ENCODE measurements at regions not wholly inside any gene's neighbourhood (a gene's known extent, or its start where the extent isn't known, plus 50 kb on each side); places are given as distances from the start of the nearest gene placed in this dataset.

- ChIA-PET POLR2A (no interaction called here), CTCF (no interaction called here)
- H3K27me3 Mint-ChIP-seq = peaks cover 10% of the 10 kb centered on the region
- no peak for DNase-seq
- no peaks in the 10 kb centered on the region for H3K4me1 Mint-ChIP-seq
- intact Hi-C loops (cut with micrococcal nuclease) = no loop called here
- ATAC-seq (ENCODE audit: low read depth) = no peak
- H3K9me3 Mint-ChIP-seq = no peaks in the 10 kb centered on the region
- no peak overlapping the region for H3K4me3 Mint-ChIP-seq
- TF ChIP-seq, protein P1, sequence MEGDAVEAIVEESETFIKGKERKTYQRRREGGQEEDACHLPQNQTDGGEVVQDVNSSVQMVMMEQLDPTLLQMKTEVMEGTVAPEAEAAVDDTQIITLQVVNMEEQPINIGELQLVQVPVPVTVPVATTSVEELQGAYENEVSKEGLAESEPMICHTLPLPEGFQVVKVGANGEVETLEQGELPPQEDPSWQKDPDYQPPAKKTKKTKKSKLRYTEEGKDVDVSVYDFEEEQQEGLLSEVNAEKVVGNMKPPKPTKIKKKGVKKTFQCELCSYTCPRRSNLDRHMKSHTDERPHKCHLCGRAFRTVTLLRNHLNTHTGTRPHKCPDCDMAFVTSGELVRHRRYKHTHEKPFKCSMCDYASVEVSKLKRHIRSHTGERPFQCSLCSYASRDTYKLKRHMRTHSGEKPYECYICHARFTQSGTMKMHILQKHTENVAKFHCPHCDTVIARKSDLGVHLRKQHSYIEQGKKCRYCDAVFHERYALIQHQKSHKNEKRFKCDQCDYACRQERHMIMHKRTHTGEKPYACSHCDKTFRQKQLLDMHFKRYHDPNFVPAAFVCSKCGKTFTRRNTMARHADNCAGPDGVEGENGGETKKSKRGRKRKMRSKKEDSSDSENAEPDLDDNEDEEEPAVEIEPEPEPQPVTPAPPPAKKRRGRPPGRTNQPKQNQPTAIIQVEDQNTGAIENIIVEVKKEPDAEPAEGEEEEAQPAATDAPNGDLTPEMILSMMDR (IDR thresholded peaks at IDR 0.05) = no peak
- H3K36me3 Mint-ChIP-seq (ENCODE audit: low read depth) = no peaks in the 10 kb centered on the region
- H3K27ac Mint-ChIP-seq = no peak overlapping the region
Measured at GRCh38 chr2:175439416-175439815, 257.9 kb upstream of the ATP5MC3 start.

DNA sequence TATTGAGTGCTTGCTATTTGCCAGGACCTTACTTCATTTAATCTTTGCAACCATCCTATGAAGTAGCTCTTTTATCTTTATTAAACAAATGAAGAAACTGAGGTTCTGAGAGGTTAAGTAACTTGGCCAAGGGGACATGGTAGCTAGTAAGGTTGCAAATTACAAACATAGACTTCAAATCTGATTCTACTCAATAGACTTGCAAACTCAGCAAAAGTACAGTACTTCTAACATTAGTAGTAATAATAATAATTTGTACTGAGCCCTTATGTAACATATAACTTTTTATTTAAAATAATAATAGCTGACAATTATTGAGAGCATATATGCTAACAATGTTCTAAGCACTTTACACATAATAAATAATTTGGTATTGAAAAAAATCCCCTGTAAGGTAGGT is 255.7 kb upstream of the ATP5MC3 start:
- ATAC-seq (ENCODE audit: low read depth) (no peak), DNase-seq (no peak)
- POLR2A ChIA-PET = no interaction called here
- CTCF ChIA-PET = no interaction called here
- no peaks in the 10 kb centered on the region for H3K4me1 Mint-ChIP-seq
- no peak overlapping the region for H3K4me3 Mint-ChIP-seq
- intact Hi-C loops (cut with micrococcal nuclease) = no loop called here
- TF ChIP-seq, protein P1 (IDR thresholded peaks at IDR 0.05) = no peak
- H3K27ac Mint-ChIP-seq = no peak overlapping the region
- H3K27me3 Mint-ChIP-seq = peaks cover 4% of the 10 kb centered on the region
- H3K9me3 Mint-ChIP-seq = no peaks in the 10 kb centered on the region
- H3K36me3 Mint-ChIP-seq (ENCODE audit: low read depth) = no peaks in the 10 kb centered on the region

DNA sequence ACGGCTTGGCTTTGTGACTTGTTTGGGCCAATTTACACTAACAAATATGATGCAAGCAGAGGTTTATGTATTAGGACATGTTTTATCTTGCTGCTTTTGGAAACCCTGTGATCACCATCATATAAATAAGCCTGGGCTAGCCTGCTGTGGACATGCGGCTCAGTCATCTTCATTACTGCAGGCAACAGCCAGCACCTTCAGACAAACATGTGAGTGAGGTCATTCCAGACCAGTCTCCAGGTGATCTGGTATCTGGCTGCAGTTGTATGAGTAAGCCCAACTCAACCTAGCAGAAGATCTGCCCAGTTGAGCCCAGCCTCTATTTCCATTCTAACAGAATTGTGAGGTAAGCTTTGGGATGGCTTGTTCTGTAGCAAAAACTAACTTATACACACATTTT is 254.6 kb upstream of the ATP5MC3 start:
- no peaks in the 10 kb centered on the region for H3K9me3 Mint-ChIP-seq
- intact Hi-C loops (cut with micrococcal nuclease) = no loop called here
- TF ChIP-seq, protein P1 (IDR thresholded peaks at IDR 0.05) = no peak
- CTCF ChIA-PET = no interaction called here
- H3K4me1 Mint-ChIP-seq = no peaks in the 10 kb centered on the region
- no peak for ATAC-seq (ENCODE audit: low read depth)
- H3K27ac Mint-ChIP-seq = no peak overlapping the region
- no peaks in the 10 kb centered on the region for H3K36me3 Mint-ChIP-seq (ENCODE audit: low read depth)
- H3K4me3 Mint-ChIP-seq = no peak overlapping the region
- H3K27me3 Mint-ChIP-seq = peaks cover 1% of the 10 kb centered on the region
- POLR2A ChIA-PET = no interaction called here
- DNase-seq = no peak

- intact Hi-C loops (cut with micrococcal nuclease) = no loop called here
- no peaks in the 10 kb centered on the region for H3K9me3 Mint-ChIP-seq
- H3K4me3 Mint-ChIP-seq = no peak overlapping the region
- H3K4me1 Mint-ChIP-seq = no peaks in the 10 kb centered on the region
- TF ChIP-seq, protein P1 (IDR thresholded peaks at IDR 0.05) = no peak
- no peak overlapping the region for H3K27ac Mint-ChIP-seq
- DNase-seq (no peak), ATAC-seq (ENCODE audit: low read depth) (no peak)
- POLR2A ChIA-PET = no interaction called here
- no peaks in the 10 kb centered on the region for H3K36me3 Mint-ChIP-seq (ENCODE audit: low read depth)
- CTCF ChIA-PET = no interaction called here
- no peaks in the 10 kb centered on the region for H3K27me3 Mint-ChIP-seq
Measured at GRCh38 chr2:175435012-175435411, 253.5 kb upstream of the ATP5MC3 start.

- intact Hi-C loops (cut with micrococcal nuclease) = no loop called here
- Mint-ChIP-seq H3K27me3 (no peaks in the 10 kb centered on the region), H3K27ac (no peak overlapping the region), H3K4me1 (no peaks in the 10 kb centered on the region), H3K36me3 (ENCODE audit: low read depth) (no peaks in the 10 kb centered on the region), H3K4me3 (no peak overlapping the region), H3K9me3 (peaks cover 7% of the 10 kb centered on the region)
- DNase-seq = no peak
- ChIA-PET POLR2A (no interaction called here), CTCF (no interaction called here)
- TF ChIP-seq, protein P1 (IDR thresholded peaks at IDR 0.05) = no peak
- ATAC-seq (ENCODE audit: low read depth) = no peak
Measured at GRCh38 chr2:175432793-175433192, 251.3 kb upstream of the ATP5MC3 start.

All from activated B cell treated with CpG ODN at 0.5 μM for 24 hours (primary cell).